H9 (cell line): ENCODE measurements at regions not wholly inside any gene's neighbourhood (a gene's known extent, or its start where the extent isn't known, plus 50 kb on each side); places are given as distances from the start of the nearest gene placed in this dataset.

ENCODE experiments used
- DNase-seq: peaks from one replicate; pipeline ENCODE4 v3.0.0-alpha.2; 2017
- H2AFZ ChIP-seq: one replicate; pipeline ENCODE4 v1.6.1; 2013; ENCODE audit warnings: mild to moderate bottlenecking, low read length, control low read depth, moderate library complexity
- H2AK5ac ChIP-seq: 2 replicates; pipeline ENCODE4 v1.6.1; 2013; ENCODE audit warnings: low read length, control low read depth, mixed read lengths; ENCODE audit not compliant: insufficient read length
- H2BK120ac ChIP-seq: one replicate; pipeline ENCODE4 v1.6.1; 2013; ENCODE audit warnings: low read depth, mild to moderate bottlenecking, low read length, control low read depth, inconsistent platforms; ENCODE audit not compliant: poor library complexity, severe bottlenecking
- H2BK12ac ChIP-seq: 2 replicates; pipeline ENCODE4 v1.6.1; 2013; ENCODE audit warnings: low read length, control low read depth, mixed read lengths, low read depth; ENCODE audit not compliant: insufficient read length
- H2BK15ac ChIP-seq: 2 replicates; pipeline ENCODE4 v1.6.1; 2013; ENCODE audit warnings: low read depth, low read length, control low read depth
- H2BK20ac ChIP-seq: one replicate; pipeline ENCODE4 v1.6.1; 2013; ENCODE audit warnings: low read depth, mild to moderate bottlenecking, low read length, control low read depth, inconsistent platforms; ENCODE audit not compliant: poor library complexity, severe bottlenecking
- H2BK5ac ChIP-seq: 2 replicates; pipeline ENCODE4 v1.6.1; 2013; ENCODE audit warnings: low read length, control low read depth, mixed read lengths; ENCODE audit not compliant: insufficient read length
- H3K14ac ChIP-seq: 2 replicates; pipeline ENCODE4 v1.6.1; 2013; ENCODE audit warnings: low read length, control low read depth; ENCODE audit not compliant: insufficient read depth
- H3K18ac ChIP-seq: 2 replicates; pipeline ENCODE4 v1.6.1; 2013; ENCODE audit warnings: low read depth, mild to moderate bottlenecking, mixed read lengths, low read length, control low read depth; ENCODE audit not compliant: insufficient read length
- H3K23ac ChIP-seq: 2 replicates; pipeline ENCODE4 v1.6.1; 2013; ENCODE audit warnings: low read length, control low read depth, mixed read lengths, low read depth; ENCODE audit not compliant: insufficient read length
- H3K23me2 ChIP-seq: 2 replicates; pipeline ENCODE4 v1.6.1; 2013; ENCODE audit warnings: low read depth, mild to moderate bottlenecking, mixed read lengths, low read length, control low read depth; ENCODE audit not compliant: insufficient read length, poor library complexity, severe bottlenecking
- H3K27ac ChIP-seq: 2 replicates; pipeline ENCODE4 v1.5.1; 2013; ENCODE audit warnings: low read length, control low read depth, mixed read lengths, low read depth; ENCODE audit not compliant: insufficient read length
- H3K27me3 ChIP-seq: 2 replicates; pipeline ENCODE4 v1.6.1; 2013; ENCODE audit warnings: low read length, control low read depth, inconsistent platforms; ENCODE audit not compliant: insufficient read depth
- H3K4ac ChIP-seq: 2 replicates; pipeline ENCODE4 v1.6.1; 2013; ENCODE audit warnings: low read depth, mild to moderate bottlenecking, control low read depth, inconsistent platforms, low read length, moderate library complexity
- H3K4me1 ChIP-seq: 2 replicates; pipeline ENCODE4 v1.6.1; 2013; ENCODE audit warnings: low read length, control low read depth, inconsistent platforms; ENCODE audit not compliant: insufficient read depth
- H3K4me2 ChIP-seq: 2 replicates; pipeline ENCODE4 v1.6.1; 2013; ENCODE audit warnings: low read length, control low read depth, mixed read lengths; ENCODE audit not compliant: insufficient read length, insufficient read depth
- H3K56ac ChIP-seq: 2 replicates; pipeline ENCODE4 v1.6.1; 2013; ENCODE audit warnings: low read depth, mild to moderate bottlenecking, mixed read lengths, low read length, control low read depth; ENCODE audit not compliant: insufficient read length
- H3K79me1 ChIP-seq: 2 replicates; pipeline ENCODE4 v1.6.1; 2013; ENCODE audit warnings: low read depth, mild to moderate bottlenecking, moderate library complexity, low read length, control low read depth, inconsistent platforms; ENCODE audit not compliant: insufficient read depth, poor library complexity, severe bottlenecking
- H3K79me2 ChIP-seq: 2 replicates; pipeline ENCODE4 v1.6.1; 2013; ENCODE audit warnings: low read length, control low read depth, inconsistent platforms; ENCODE audit not compliant: insufficient read depth
- H3K9ac ChIP-seq: 2 replicates; pipeline ENCODE4 v1.6.1; 2013; ENCODE audit warnings: low read length, control low read depth, mixed read lengths; ENCODE audit not compliant: insufficient read length; ENCODE audit errors: extremely low read depth
- H3K9me3 ChIP-seq: one replicate; pipeline ENCODE4 v1.6.1; 2013; ENCODE audit warnings: low read depth, low read length, inconsistent platforms; ENCODE audit not compliant: control insufficient read depth
- H3T11ph ChIP-seq: one replicate; pipeline ENCODE4 v1.6.1; 2013; ENCODE audit warnings: mild to moderate bottlenecking, low read length, control low read depth, inconsistent platforms
- H4K20me1 ChIP-seq: one replicate; pipeline ENCODE4 v1.6.1; 2013; ENCODE audit not compliant: control insufficient read depth, insufficient read length, insufficient read depth
- H4K5ac ChIP-seq: 2 replicates; pipeline ENCODE4 v1.6.1; 2013; ENCODE audit warnings: low read depth, mild to moderate bottlenecking, mixed read lengths, low read length, control low read depth; ENCODE audit not compliant: insufficient read length
- H4K8ac ChIP-seq: replicated peaks from 2 replicates; pipeline ENCODE4 v1.6.1; 2013; ENCODE audit warnings: low read length, control low read depth, mixed read lengths, low read depth; ENCODE audit not compliant: insufficient read length
- H4K91ac ChIP-seq: 2 replicates; pipeline ENCODE4 v1.6.1; 2013; ENCODE audit warnings: low read depth, mild to moderate bottlenecking, moderate library complexity, mixed read lengths, low read length, control low read depth; ENCODE audit not compliant: insufficient read length
- H3K27ac Mint-ChIP-seq, 3 experiments: 2 replicates in 2 of 3; 3 replicates in 1 of 3; pipeline ENCODE4 v1.8.0; 2020 to 2021; ENCODE audit warnings: mixed read lengths in 3 of 3, mild to moderate bottlenecking in 1 of 3, moderate library complexity in 1 of 3
- H3K27me3 Mint-ChIP-seq: 2 replicates; pipeline ENCODE4 v1.8.0; 2021; ENCODE audit warnings: low read depth, mild to moderate bottlenecking, moderate library complexity, mixed read lengths
- H3K36me3 Mint-ChIP-seq, 3 experiments: 2 replicates in 2 of 3; 3 replicates in 1 of 3; pipeline ENCODE4 v1.8.0; 2020 to 2021; ENCODE audit warnings: low read depth in 3 of 3, mixed read lengths in 3 of 3; ENCODE audit not compliant: insufficient read depth in 1 of 3
- H3K4me1 Mint-ChIP-seq, 2 experiments: 2 replicates each; pipeline ENCODE4 v1.8.0; 2020; ENCODE audit warnings: mixed read lengths in 2 of 2
- H3K4me3 Mint-ChIP-seq, 2 experiments: 2 replicates in 1 of 2; 3 replicates in 1 of 2; pipeline ENCODE4 v1.8.0; 2020 to 2021; ENCODE audit warnings: mild to moderate bottlenecking in 2 of 2, mixed read lengths in 2 of 2, moderate library complexity in 1 of 2
- H3K9me3 Mint-ChIP-seq, 2 experiments: 2 replicates in 1 of 2; 3 replicates in 1 of 2; pipeline ENCODE4 v1.8.0; 2020; ENCODE audit warnings: mild to moderate bottlenecking in 2 of 2, mixed read lengths in 2 of 2, moderate library complexity in 1 of 2
- CTCF ChIP-seq: fragments of 200-600 bp; sonication (generic); conservative IDR thresholded peaks from 3 replicates; pipeline ENCODE4 v1.8.0; 2021; ENCODE audit warnings: antibody characterized with exemption, mild to moderate bottlenecking
- WGBS: extraction: QIAGEN DNeasy Blood & Tissue Kit; methylation state at CpG from one replicate; pipeline ENCODE4 v1.1.7; 2013; ENCODE audit warnings: missing lambda C conversion rate, low lambda C conversion rate, mixed read lengths; ENCODE audit not compliant: insufficient read length; ENCODE audit errors: extremely low coverage; 5-methylcytosine and 5-hydroxymethylcytosine counted together

- Histone ChIP-seq H2BK5ac (no peak overlapping the region), H3K56ac (no peak overlapping the region), H4K20me1 (no peaks in the 10 kb centered on the region), H3K4me2 (no peak overlapping the region), H3K9me3 (no peaks in the 10 kb centered on the region), H3K27me3 (no peaks in the 10 kb centered on the region), H4K8ac (no peak overlapping the region), H4K5ac (no peak overlapping the region), H2BK15ac (no peak overlapping the region), H3K14ac (no peak overlapping the region), H3K4ac (no peak overlapping the region), H2AK5ac (no peak overlapping the region), H3T11ph (no peak overlapping the region), H3K4me1 (no peaks in the 10 kb centered on the region), H3K79me1 (no peaks in the 10 kb centered on the region), H3K23me2 (no peaks in the 10 kb centered on the region), H2BK20ac (no peak overlapping the region), H2AFZ (no peak overlapping the region), H2BK120ac (no peak overlapping the region), H3K27ac (no peak overlapping the region), H3K18ac (no peak overlapping the region), H4K91ac (no peak overlapping the region), H3K79me2 (no peaks in the 10 kb centered on the region), H3K9ac (no peak overlapping the region), H2BK12ac (no peak overlapping the region), H3K23ac (no peak overlapping the region)
- Mint-ChIP-seq H3K4me1 (peaks cover 0 to 7% of the 10 kb centered on the region in 2 experiments; a peak in 1 of 4 replicates), H3K4me3 (no peak overlapping the region), H3K27me3 (peaks cover 5% of the 10 kb centered on the region), H3K27ac (no peak overlapping the region), H3K9me3 (no peaks in the 10 kb centered on the region), H3K36me3 (no peaks in the 10 kb centered on the region; a peak in 1 of 7 replicates)
- TF ChIP-seq CTCF: no peak
- no peak for DNase-seq
- WGBS: no CpG with 5 or more reads among the region's 2 CpGs
These were observed 172.7 kb downstream of the NSG2 start for GRCh38 chr5:174218162-174218561.
